Colonic mucosa (tissue), 4 donors: ENCODE measurements at regions not wholly inside any gene's neighbourhood (a gene's known extent, or its start where the extent isn't known, plus 50 kb on each side); places are given as distances from the start of the nearest gene placed in this dataset.

Experiments
- DNase-seq: peaks from one replicate; pipeline ENCODE4 v3.0.0-alpha.2; 2020
- H3K27ac ChIP-seq: fragments of 200-600 bp; one replicate; pipeline ENCODE4 v1.8.0; 2021
- H3K27me3 ChIP-seq: fragments of 200-600 bp; one replicate; pipeline ENCODE4 v1.8.0; 2021
- H3K36me3 ChIP-seq: fragments of 200-600 bp; one replicate; pipeline ENCODE4 v1.8.0; 2021
- H3K4me1 ChIP-seq: fragments of 200-600 bp; one replicate; pipeline ENCODE4 v1.8.0; 2021; ENCODE audit warnings: mild to moderate bottlenecking
- H3K4me3 ChIP-seq: fragments of 200-600 bp; one replicate; pipeline ENCODE4 v1.8.0; 2021
- H3K9ac ChIP-seq, 2 donors: one replicate each; pipeline ENCODE4 v1.7.0; 2013; ENCODE audit warnings: control low read depth in 2 of 2, low read depth in 2 of 2, low read length in 2 of 2
- H3K9me3 ChIP-seq: fragments of 200-600 bp; one replicate; pipeline ENCODE4 v1.8.0; 2021
- intact Hi-C: fragments of 100-400 bp; cut with DNase I; formaldehyde crosslinking; loops from one replicate; pipeline ENCODE4 v1.14.1; 2022
- TF ChIP-seq, protein P1 (sequence below): fragments of 200-600 bp; IDR thresholded peaks from one replicate; pipeline ENCODE4 v1.8.0; 2022; ENCODE audit warnings: antibody characterized with exemption, mild to moderate bottlenecking
- donor health status: healthy.
- donor health status: DM: no; HTN: no; CAD: no.
- donor health status: DM: no; HTN: no; CAD: no.

DNA sequence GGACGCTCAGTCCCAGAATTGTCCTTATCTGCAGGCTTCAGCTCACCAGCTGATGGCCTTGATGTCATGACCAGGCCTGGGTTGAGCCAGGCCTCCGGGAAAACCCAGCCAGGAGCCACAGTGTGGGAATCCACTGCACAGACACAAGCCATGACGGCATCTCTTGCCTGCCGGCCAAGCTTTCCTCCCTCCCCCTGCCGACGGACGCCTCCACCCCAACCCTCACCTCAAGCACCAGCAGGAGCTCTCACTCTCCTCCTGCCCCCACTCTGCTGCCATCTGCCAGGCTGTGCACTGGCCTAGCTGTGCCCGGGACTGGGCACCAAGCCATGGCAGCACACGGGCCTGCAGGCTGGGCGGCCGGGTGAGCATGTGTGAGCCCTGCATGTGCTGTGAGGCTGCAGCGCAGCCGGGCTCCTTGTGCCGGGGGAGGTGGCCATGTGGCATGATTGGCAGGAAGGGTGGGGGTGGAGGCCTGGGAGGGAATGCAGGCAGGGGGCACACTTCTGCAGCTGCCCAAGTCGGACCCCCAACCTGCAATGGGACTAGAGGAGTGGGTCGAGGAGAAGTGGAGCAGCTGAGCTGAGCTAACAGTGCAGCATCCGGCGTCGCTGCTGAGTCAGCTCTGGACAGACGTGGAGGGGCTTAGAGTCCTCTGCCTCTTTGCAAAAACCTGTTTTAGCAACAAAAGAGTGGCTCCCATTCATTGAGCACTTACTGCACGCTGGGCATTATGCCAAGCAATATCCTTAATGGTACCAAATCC, 268.5 kb downstream of the CBLN1 start:
- Histone ChIP-seq H3K4me1 (no peaks in the 10 kb centered on the region), H3K36me3 (no peaks in the 10 kb centered on the region), H3K27ac (no peak overlapping the region), H3K9me3 (no peaks in the 10 kb centered on the region), H3K27me3 (no peaks in the 10 kb centered on the region), H3K4me3 (no peak overlapping the region), H3K9ac (no peak overlapping the region)
- intact Hi-C loops: no loop called here
- DNase-seq: no peak
- TF ChIP-seq, protein P1, sequence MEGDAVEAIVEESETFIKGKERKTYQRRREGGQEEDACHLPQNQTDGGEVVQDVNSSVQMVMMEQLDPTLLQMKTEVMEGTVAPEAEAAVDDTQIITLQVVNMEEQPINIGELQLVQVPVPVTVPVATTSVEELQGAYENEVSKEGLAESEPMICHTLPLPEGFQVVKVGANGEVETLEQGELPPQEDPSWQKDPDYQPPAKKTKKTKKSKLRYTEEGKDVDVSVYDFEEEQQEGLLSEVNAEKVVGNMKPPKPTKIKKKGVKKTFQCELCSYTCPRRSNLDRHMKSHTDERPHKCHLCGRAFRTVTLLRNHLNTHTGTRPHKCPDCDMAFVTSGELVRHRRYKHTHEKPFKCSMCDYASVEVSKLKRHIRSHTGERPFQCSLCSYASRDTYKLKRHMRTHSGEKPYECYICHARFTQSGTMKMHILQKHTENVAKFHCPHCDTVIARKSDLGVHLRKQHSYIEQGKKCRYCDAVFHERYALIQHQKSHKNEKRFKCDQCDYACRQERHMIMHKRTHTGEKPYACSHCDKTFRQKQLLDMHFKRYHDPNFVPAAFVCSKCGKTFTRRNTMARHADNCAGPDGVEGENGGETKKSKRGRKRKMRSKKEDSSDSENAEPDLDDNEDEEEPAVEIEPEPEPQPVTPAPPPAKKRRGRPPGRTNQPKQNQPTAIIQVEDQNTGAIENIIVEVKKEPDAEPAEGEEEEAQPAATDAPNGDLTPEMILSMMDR: no peak

DNA sequence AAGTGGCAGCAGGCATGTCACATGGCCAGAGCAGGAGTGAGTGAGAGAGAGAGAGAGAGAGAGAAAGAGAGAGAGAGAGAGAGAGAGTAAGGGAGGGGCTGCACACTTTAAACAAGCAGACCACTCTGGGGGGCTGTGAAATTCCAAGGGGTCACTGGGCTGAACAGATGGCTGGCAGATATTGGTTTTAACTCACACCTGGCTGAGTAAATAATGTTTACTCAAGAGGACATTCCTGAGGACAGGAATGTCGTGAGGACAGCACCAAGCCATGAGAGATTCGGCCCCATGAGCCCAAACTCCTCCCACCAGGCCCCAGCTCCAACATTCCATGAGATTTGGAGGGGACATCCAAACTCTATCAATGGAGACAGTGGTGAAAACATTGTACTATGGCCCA, 269.7 kb downstream of the CBLN1 start:
- Histone ChIP-seq H3K27me3 (no peaks in the 10 kb centered on the region), H3K9me3 (no peaks in the 10 kb centered on the region), H3K4me1 (no peaks in the 10 kb centered on the region), H3K4me3 (no peak overlapping the region), H3K36me3 (no peaks in the 10 kb centered on the region), H3K9ac (no peak overlapping the region), H3K27ac (no peak overlapping the region)
- TF ChIP-seq, protein P1: no peak
- no peak for DNase-seq
- intact Hi-C loops: no loop called here

GRCh38 chr16:49010879-49011278, 270.8 kb downstream of the CBLN1 start:
- Histone ChIP-seq H3K9me3 (no peaks in the 10 kb centered on the region), H3K27ac (no peak overlapping the region), H3K27me3 (no peaks in the 10 kb centered on the region), H3K4me1 (no peaks in the 10 kb centered on the region), H3K4me3 (no peak overlapping the region), H3K9ac (no peak overlapping the region), H3K36me3 (no peaks in the 10 kb centered on the region)
- DNase-seq: no peak
- TF ChIP-seq, protein P1: no peak
- intact Hi-C loops: no loop called here

DNA sequence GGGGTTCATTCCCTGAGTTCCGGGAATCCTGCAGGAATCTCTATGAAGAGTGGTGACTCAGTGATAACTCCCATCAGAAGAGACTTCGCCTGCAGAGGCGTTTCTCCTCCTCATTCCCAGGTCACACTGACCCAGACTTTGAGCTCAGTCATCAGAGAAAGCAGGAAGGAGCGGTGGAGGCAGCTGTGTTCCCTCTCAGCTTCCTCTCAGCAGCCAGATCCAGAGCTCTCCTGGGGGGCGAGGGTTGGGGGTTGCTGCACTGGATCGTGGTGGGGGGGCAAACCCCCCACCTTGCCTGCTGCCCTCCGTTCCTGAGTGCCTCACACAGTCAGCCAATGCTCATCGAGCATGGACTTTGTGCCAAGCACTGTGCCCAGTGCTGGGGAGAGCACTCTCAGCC, 271.2 kb downstream of the CBLN1 start:
- Histone ChIP-seq H3K27me3 (no peaks in the 10 kb centered on the region), H3K36me3 (no peaks in the 10 kb centered on the region), H3K4me1 (no peaks in the 10 kb centered on the region), H3K27ac (no peak overlapping the region), H3K9me3 (no peaks in the 10 kb centered on the region), H3K9ac (no peak overlapping the region), H3K4me3 (no peak overlapping the region)
- DNase-seq: no peak
- TF ChIP-seq, protein P1: no peak
- intact Hi-C loops: no loop called here

- no peak for DNase-seq
- TF ChIP-seq, protein P1: no peak
These were observed 272.4 kb downstream of the CBLN1 start for GRCh38 chr16:49009204-49009603.

More at GRCh38 chr16:49009204-49009603, 272.4 kb downstream of the CBLN1 start:
- H3K4me1 ChIP-seq: no peaks in the 10 kb centered on the region
- H3K9ac ChIP-seq: no peak overlapping the region
- no peak overlapping the region for H3K4me3 ChIP-seq
- intact Hi-C loops: no loop called here
- no peak overlapping the region for H3K27ac ChIP-seq
- no peaks in the 10 kb centered on the region for H3K36me3 ChIP-seq
- no peaks in the 10 kb centered on the region for H3K9me3 ChIP-seq
- no peaks in the 10 kb centered on the region for H3K27me3 ChIP-seq
